HG03045 (cell line): ENCODE measurements at regions not wholly inside any gene's neighbourhood (a gene's known extent, or its start where the extent isn't known, plus 50 kb on each side); places are given as distances from the start of the nearest gene placed in this dataset.
"Not testable (repeated sequence)": the region's sequence is repeated elsewhere in the genome, so short reads cannot be mapped to it uniquely, and the experiment has no call there.

Experiments used
- ATAC-seq: cut with Tn5 transposase; IDR thresholded peaks from one replicate; pipeline ENCODE4 v1.9.1; 2021; ENCODE audit warnings: mild to moderate bottlenecking, moderate library complexity; ENCODE audit not compliant: unreplicated experiment

DNA sequence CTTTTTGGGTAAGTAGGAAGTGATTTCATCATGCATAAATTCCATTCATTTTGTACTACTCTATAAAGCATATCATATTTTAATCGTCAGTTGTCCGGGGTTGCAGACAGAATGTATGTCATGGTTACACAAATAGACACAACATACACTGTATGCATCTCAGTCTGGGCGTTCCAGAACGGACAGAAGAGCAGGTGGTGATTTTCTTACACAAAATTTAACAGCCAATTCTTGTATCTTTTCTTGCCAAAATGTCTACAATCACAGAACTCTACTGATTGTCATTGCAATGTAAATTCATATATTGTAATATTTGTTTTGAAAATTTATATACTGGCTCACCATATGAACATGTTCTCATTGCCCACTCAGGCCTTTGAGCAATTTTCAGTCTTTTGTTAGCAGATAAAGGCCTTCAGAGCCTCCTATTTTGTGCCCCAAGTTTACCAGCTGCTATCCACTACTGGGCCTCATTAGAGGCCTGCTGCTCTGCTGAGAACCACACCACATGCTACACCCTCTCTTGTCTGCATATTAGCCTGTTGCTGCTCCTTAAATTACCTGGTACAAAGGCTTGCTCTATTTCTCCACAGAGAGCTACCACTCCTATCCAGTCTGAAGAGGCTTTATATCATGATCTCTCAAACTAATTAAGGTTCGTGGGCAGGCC is 61.5 kb downstream of the PRDM13 start:
- no peak for ATAC-seq

DNA sequence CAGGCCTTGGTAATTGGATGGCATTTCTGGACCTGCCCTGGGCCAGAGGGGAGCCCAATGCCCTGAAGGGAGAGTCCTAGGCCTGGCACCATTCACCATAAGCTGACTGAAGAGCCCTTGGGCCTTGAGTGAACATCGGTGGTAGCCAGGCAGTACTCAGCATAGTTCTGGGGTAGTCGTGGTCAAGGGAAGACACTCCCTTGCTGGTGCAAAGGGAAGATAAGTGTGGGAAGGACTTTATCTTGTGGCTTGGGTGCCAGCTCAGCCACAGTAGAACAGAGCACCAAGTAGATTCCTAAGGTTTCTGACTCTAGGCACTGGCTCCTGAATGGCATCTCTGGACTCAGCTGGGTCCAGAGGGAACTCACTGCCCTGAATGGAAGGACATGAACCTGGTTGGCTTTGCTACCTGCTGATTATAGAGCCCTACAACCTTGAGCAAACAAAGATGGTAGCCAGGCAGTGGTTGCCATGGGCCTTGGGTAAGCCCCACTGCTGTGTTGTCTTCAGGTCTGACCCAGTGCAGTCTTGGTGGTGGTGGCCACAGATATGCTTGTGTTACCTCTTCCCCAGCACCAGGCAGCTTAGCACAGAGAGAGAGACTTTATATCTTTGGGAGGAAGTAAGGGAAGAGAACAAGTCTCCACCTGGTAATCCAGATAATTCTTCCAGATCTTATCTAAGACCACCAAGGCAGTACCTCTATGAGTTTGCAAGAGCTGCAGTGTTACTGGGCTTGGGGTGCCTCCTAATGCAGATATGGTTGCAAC is 83.5 kb downstream of the PRDM13 start:
- ATAC-seq, result no peak

DNA sequence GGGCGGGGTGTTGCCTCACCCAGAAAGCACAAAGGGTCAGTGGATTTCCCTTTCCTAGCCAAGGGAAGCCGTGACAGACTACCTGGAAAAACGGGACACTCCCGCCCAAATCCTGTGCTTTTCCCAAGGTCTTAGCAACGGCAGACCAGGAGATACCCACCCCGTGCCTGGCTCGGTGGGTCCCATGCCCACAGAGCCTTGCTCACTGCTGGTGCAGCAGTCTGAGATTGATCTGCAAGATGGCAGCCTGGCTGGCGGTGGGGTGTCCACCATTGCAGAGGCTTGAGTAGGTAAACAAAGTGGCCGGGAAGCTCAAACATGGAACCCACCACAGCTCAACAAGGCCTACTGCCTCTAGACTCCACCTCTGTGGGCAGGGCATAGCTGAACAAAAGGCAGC is 95.7 kb downstream of the PRDM13 start:
- ATAC-seq, result not testable (repeated sequence)

DNA sequence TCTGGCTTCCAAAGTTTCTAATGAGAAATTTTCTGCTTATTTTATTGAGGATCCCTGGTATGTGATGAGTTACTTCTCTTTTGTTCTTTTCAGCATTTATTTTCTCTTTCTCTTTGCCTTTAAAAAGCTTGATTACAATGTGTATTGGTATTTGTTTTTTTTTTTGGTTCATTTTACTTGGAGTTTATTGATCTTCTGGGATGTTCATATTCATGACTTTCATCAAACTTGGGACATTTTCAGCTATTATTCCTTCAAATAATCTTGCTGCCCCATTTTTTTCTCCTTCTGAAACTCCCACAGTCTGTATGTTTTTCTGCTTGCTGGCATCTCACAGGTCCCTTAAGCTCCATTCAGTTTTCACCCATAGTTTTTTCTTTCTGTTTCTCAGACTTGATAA is 102.4 kb downstream of the PRDM13 start:
- no peak for ATAC-seq

- ATAC-seq, result no peak
Observed at GRCh38 chr6:99711302-99711701, 104.7 kb downstream of the PRDM13 start.

DNA sequence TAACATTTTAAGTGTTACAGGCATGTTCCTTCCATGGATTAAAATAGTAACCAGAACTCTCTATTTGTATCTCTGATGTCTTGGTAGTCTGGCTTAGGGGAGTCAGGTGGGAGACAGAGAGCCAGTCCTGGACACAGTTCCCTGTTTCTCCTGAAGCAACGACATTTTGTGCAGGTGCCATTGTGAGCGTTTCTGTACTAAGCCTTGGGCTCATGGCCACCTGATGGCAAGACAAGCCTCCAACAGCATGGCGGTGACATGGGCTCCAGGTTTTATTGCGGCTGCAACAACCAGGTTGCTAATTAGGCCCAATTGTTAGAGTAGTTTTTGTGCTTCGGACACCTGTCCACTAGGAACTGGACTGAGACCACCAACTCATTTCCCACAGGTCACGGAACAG is 105.3 kb downstream of the PRDM13 start:
- no peak for ATAC-seq

- no peak for ATAC-seq
Observed at GRCh38 chr6:99712519-99712918, 105.9 kb downstream of the PRDM13 start.

DNA sequence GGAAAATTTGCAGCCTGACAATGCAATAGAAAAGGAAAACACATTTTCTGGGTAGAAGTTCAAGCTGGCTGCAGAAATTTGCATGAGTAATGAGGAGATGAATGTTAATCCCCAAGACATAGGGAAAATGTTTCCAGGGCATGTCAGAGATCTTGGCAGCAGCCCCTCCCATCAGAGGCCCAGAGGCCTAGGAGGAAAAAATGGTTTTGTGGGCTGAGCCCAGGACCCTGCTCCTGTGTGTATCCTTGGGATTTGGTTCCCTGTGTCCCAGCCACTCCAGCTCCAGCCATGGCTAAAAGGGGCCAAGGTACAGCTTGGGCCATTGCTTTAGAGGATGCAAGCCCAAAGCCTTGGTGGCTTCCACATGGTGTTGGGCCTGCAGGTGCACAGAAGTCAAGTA is 115.4 kb downstream of the PRDM13 start:
- not testable (repeated sequence) for ATAC-seq

GRCh38 chr6:99730237-99730636 is 123.6 kb downstream of the PRDM13 start:
- ATAC-seq, result not testable (repeated sequence)

- no peak for ATAC-seq
Observed at GRCh38 chr6:99736302-99736701, 129.7 kb downstream of the PRDM13 start.

- ATAC-seq, result no peak
Observed at GRCh38 chr6:99739526-99739925, 132.9 kb downstream of the PRDM13 start.

DNA sequence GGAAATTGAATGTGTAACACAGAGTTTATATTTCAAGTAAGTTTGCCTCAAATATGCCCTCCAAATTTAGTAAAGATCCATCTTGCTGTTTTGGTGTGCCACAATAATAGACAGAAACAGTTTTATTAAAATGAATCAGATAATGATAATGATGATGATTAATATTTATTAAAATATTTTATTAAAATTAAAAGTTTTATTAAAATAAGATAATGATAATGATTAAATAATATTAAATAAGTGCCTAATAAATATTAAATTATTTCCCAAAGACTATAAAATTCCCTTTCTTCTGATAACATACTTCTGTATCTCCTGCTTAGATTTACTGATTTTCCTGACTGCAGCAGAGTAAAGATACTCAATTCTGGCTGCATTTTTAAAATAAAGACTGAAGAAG is 134.5 kb downstream of the PRDM13 start:
- no peak for ATAC-seq

- no peak for ATAC-seq
Observed at GRCh38 chr6:99743647-99744046, 137.0 kb downstream of the PRDM13 start.

GRCh38 chr6:99745651-99746050 is 139.0 kb downstream of the PRDM13 start:
- ATAC-seq, result no peak

- ATAC-seq, result peak; percentile 81
Observed at GRCh38 chr6:99746261-99746895, 139.7 kb downstream of the PRDM13 start.

GRCh38 chr6:99761711-99762110 is 155.1 kb downstream of the PRDM13 start:
- no peak for ATAC-seq

DNA sequence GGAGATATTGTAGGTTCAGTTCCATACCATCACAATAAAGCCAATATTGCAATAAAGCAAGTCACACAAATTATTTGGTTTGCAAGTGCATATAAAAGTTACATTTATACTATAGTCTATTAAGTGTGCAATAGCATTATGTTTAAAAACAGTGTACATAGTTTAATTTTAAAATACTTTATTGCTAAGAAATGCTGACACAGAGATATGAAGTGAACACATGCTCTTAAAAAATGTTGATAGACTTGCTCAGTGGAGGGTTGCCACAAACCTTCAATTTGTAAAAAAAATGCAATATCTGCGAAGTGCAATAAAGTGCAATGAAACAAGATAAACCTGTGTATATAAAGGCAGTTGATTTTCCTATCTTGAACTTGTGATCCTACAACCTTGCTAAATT is 161.5 kb downstream of the PRDM13 start:
- no peak for ATAC-seq

DNA sequence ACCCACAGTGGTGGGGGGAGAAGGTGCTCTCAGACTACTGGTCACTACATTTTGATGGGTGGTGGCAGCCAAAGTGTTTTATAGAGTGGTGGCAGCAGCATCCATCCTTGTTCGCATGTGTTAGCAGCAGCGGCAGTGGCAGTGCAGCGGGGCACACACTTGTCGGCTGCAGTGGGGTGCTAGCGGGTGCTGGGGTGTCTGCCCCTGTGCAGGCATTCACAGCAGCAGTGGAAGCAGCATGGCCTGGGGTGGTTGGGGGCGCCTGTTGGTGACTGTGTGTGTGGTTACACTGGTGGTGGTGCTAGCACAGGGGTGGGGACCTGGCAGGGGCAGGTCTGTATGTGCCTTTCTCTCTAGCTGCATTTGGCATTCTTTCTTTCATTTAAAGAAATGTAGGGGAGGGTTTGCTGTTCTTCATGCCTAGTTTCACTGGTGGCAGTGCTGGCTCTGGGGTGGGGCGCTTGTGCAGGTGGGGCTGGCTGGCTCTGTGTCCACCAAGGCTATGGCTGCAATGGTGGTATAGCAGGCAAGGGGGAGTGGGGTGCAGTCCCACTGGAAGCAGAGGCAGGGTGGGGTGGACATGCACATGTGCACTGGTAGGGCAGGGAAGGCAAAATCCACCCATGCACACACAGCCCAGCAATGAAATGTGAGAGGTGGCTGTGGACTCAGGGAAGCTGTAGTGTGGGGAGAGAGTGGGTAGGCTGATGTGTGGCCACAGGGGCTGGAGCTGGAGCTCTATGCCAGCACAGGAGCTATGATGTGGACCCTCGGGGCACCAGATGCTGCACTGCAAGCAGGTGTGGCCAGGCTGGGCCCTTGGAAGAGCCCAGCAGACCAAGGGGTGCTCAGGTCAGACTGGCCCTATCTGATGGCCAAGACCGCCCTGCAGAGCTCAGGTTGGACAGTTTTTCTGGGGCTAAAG is 173.3 kb downstream of the PRDM13 start:
- no peak for ATAC-seq

DNA sequence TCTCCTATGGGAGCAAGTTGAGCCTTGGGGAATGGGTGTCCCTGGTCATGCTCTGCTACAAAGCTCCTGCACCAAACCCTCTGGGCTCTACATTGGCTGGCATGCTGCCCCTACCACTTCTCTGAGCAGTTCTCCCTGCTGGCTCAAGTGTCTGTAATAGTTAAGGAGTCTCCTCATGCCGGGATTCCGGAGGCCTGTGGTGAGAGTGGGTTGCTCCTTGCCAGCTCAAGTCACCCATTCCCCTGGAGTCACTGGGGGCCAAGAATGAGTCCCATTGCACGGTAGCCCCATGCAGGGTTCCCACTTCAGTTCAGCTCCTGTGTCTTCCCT is 173.9 kb downstream of the PRDM13 start:
- ATAC-seq, result no peak

DNA sequence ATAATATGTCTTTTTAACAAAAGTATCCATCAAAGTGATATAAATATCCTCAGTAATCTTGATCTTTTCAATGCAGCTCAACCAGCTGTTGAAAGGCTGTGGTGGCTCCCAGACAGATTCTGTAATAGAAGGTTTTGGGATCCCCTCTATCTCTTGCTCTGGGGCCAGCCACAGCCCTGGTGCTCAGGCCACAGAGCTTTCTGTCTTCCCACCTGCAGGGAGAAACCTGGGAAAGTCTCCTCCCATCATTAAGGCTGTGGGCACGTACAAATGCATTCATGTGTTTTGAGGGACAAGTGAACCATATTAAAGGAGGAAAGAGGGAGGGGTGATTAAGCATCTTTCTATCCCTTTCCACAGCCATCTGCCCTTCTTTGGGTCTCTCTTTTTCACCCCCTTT is 183.1 kb downstream of the PRDM13 start:
- ATAC-seq, result no peak

DNA sequence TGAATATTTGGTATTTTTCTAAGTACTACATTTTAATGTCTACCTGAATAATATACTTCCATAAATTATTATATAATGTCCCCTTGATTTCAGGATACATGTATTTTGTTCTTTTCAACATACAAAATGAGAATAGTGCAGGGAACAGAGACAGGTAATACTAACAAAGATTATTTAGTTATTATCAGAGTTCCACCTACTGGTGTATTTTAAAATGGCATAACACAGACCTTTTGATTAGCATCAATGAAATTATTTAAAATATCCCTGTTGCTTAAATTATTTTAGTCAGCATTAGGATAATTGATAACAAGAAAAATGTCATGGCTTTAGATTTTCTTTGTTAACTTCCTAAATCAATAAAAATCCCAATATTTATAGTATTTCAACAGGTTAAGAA is 184.0 kb downstream of the PRDM13 start:
- no peak for ATAC-seq
